Germinal center (tissue), 1 donor: ENCODE measurements at regions not wholly inside any gene's neighbourhood (a gene's known extent, or its start where the extent isn't known, plus 50 kb on each side); places are given as distances from the start of the nearest gene placed in this dataset.
"Not testable (repeated sequence)": the region's sequence is repeated elsewhere in the genome, so short reads cannot be mapped to it uniquely, and the experiment has no call there.

ENCODE experiments used
- DNase-seq: peaks from one replicate; pipeline ENCODE4 v3.0.0; 2012; ENCODE audit warnings: mixed read lengths, low spot score

DNA sequence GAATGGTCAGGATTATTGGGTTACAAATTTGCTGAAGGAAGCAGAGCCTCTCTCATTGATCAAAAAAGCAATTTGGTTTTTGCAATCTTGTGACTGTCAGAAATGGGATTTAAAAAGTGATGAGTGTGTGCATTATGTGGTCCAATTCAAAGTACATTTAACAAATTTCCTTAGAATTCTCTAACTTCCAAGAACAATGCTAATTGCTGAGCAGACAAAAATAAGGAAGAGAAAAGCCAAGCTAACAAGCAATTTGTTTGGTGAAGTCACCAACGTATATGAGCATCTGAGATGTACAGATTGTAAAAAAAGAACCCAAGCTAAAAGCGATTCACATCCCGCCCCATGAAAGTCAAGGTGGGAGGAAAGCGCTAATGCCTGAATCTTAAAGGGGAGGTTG lies 1643.9 kb downstream of the CDH8 start:
- DNase-seq = no peak

DNA sequence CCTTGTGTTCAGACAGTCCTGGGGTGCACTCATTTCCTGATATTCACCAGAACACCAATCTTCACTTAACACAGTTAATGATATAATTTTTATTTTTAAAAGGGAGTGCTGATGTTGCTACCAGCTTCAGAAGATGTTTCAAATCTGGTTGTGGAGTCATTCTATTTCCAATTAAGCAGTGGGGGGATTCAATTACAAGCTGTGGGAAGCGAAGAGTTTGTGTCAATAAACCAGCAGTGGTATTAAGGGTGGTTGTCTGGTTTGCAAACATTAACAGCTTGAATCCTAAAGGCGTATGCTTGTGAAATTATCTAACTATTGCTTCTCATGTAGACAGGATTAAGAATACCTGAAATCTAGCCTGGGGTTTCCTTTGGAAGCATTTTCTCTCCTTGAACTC lies 1637.5 kb upstream of the GOT2 start:
- DNase-seq = no peak

DNA sequence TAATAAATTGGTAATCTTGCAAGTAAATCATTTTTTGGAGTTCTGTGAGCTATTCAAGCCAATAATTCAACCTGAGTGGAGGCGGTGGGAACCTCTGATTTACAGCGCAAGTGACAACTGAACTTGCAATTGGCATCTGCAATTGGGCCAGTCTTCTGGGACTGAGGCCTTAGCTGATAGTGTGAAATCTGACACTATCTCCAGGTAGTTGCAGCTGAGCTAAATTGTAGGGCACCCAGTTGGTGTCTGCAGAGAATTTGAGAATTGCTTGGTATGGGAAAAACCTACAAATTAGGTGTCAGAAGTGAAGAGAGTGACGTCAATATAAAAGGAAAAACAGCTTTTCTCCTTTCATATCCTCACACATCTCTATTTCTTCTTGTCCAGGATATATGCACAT lies 1633.6 kb upstream of the GOT2 start:
- DNase-seq = no peak

GRCh38 chr16:60363566-60363965 lies 1629.5 kb upstream of the GOT2 start:
- no peak for DNase-seq

GRCh38 chr16:60359866-60360265 lies 1625.8 kb upstream of the GOT2 start:
- DNase-seq = not testable (repeated sequence)

GRCh38 chr16:60359412-60359811 lies 1625.3 kb upstream of the GOT2 start:
- DNase-seq = not testable (repeated sequence)

- DNase-seq = not testable (repeated sequence)
These were observed 1623.9 kb upstream of the GOT2 start for GRCh38 chr16:60357876-60358522.

- no peak for DNase-seq
These were observed 1612.1 kb upstream of the GOT2 start for GRCh38 chr16:60346256-60346655.

GRCh38 chr16:60337671-60338070 lies 1603.6 kb upstream of the GOT2 start:
- DNase-seq = no peak

DNA sequence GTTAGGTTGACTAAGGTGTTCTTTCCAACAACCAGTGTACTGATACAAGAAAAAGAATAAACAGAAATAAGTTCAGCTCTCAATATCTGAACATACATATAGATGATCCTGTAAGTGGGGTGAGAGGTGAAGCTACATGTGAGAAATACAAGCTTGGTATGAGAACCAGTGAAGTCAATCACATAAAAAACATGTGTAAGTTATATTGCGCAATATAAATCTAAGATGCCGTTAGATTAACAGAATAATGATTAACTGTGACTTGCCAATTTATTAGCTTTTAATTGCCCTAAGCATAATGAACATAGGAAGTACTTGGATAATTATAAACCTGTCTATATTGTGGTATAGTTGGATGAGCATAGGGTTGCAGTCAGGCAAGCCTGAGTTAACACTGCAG lies 1597.1 kb upstream of the GOT2 start:
- no peak for DNase-seq

DNA sequence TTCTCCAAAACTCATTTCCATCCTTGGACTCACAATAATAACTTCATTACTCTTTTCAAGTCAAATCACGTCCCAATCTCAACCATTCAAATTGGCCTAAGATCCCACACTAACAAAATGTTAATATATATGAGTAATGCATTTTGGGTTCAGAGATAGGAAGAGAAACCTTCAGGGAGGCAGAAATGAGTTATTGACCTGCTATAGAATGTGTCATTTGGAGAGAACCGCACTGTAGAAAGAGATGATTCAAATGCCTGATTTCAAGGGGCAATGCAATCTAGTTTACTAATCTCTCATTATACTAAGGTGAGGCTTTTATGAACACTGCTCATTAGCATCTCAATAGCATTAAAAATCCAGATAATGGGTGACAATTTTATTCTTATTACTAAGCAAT lies 1595.0 kb upstream of the GOT2 start:
- no peak for DNase-seq

DNA sequence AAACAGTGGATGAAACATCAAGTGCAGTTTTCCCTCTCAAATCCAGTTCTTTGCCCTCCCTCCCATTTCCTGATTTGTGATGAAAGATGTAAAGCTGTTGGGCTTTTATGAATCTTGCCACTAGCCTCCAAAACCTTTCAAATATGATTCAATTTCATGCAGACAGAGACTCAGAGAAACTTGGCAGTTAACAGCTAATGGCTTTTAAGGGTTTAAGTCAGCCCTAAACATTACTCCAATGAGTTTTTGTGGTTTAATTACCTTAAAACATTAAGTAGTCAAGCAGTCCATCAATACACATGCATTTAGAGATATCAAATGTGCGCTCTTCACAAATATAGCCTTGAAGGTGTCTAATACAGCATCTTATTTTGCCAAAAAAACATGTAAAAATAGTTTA lies 1594.0 kb upstream of the GOT2 start:
- no peak for DNase-seq

GRCh38 chr16:60318486-60318885 lies 1584.4 kb upstream of the GOT2 start:
- no peak for DNase-seq

DNA sequence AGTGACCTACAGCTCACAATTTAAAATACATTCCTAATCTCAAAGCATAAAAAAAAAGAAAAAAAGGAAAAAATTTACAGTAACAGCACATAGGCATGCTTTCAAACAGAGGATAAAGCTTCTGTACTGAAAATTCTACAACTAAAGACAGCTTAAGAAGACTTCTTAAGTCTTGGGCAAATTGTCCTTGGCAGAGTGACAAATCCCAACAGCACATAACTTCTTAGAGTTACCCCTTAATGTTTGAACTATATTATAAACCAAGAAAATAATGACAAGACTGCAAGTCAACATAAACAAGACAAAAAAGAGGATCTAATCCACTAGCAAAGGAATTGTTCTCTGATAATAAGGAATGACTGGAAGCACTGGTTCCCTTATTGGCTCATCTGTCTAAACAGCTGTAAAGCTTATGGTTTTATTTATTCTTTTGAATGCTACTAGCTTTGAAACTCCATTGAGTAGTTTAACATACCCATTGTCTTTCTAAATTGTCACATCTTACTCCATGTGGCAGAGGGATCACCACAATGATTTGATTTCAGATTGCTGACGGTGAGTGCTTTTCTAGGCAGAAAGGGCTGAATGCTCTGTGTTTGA lies 1576.8 kb upstream of the GOT2 start:
- no peak for DNase-seq

DNA sequence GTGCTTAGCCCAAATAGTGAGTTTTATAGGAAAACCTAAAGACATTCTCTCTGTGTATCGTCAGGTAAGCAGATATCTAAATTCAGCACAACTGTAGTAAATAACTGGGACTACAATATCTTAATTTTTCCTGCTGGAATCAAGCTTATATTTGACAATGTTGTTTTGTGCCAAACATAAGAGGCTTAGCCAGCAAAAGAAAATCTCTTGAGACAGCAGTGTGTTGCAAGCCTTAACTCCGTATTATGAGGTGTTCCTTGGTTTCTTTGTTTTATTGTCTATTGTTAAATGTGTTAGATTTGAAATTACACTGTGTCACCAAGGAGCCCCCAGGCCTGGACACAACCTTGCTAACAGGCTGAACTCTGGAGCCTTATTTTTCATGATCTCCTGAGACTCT lies 1570.6 kb upstream of the GOT2 start:
- DNase-seq = no peak

- no peak for DNase-seq
These were observed 1570.0 kb upstream of the GOT2 start for GRCh38 chr16:60304066-60304465.

- no peak for DNase-seq
These were observed 1568.6 kb upstream of the GOT2 start for GRCh38 chr16:60302676-60303075.

- no peak for DNase-seq
These were observed 1568.1 kb upstream of the GOT2 start for GRCh38 chr16:60302261-60302660.

DNA sequence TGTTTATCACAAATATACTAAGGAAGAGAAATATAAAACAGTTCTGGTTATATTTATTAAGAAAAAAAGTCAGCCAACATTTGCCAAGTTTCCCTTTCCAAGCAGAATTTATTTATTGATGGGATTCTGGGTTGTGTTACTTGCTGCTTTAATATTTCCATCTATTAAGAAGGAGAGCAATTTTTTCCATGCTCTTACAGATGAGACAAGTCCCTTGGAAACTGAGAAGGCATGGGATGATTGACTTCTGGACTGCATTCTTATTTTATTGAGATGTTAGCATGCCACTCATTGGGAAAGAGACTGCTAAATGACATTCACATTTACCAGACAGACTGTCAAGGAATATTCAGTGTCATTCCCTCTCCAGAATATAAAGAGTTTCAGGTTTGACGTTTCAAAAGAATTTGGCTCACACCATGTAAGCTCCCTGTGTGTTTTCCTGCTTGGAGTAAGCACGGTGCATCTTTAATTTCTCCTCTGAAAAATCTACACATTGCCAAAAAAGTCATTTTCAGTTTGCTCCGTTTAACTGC lies 1565.2 kb upstream of the GOT2 start:
- DNase-seq = no peak

DNA sequence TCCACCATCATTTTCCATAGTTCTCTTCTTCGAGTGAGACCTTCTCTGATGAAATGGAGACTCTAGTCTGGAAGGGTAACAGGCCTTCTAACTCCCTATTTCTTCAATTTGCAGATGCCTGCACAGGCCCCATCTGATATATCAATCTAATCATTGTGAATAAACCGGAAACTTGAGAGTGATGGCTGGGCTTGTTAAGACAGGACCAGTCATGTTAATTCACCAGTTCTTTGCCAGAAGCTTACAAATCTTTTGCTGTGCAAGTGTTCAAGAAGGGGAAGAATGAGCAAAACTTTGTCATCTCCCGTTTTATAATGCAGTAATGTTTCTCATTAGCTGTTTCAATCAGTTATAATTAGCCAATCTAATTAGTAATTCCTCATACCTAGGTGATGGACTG lies 1561.3 kb upstream of the GOT2 start:
- no peak for DNase-seq

DNA sequence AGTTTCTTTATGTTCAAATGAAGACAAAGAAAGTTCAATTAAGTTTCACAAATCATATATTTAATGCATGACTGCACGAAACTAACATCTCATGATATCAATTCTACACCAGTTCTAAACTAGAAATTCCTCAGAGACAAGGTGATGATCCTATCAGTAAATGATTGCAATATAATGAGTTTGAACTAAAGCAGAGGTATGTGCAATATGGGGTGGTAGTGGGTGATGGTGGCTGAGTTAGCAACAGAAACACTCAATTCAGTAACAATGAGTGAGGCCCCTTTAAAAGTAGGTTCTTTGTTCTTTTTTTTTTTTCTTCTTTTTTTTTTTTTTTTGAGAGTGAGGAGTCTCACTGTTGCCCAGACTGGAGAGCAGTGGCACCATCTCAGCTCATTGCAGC lies 1551.7 kb upstream of the GOT2 start:
- DNase-seq = no peak

GRCh38 chr16:60279061-60279665 lies 1545.0 kb upstream of the GOT2 start:
- no peak for DNase-seq

DNA sequence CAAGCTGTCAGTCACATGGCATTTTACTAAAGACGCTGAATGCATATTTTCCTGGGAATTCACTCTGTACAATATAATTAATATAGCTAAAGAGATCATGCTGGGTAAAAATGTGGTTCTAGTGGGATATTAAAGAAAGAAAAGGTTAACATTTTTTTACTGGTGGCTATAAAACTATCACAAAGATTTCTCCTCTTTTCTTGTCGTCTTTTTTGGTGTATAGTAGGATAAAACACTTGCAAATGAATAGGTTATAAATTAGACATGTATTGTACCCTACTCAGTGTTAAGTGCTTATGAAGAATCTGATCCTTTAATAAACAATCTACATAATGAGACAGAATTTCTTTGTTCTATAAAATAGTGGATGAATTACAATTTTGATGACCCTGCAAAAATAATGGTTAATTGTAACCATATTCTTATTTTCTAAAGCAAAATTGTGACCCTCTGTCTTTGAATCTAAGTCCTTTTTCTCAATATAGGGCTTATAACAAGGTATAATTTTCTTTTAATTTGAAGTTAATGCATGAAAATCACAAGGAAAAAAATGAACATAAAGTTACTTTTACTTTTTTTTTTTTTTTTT lies 1540.4 kb upstream of the GOT2 start:
- no peak for DNase-seq
